GM18873 (cell line): ENCODE measurements at regions not wholly inside any gene's neighbourhood (a gene's known extent, or its start where the extent isn't known, plus 50 kb on each side); places are given as distances from the start of the nearest gene placed in this dataset.
"Not testable (repeated sequence)": the region's sequence is repeated elsewhere in the genome, so short reads cannot be mapped to it uniquely, and the experiment has no call there.

ENCODE experiments used
- ATAC-seq: cut with Tn5 transposase; IDR thresholded peaks from one replicate; pipeline ENCODE4 v1.9.1; 2021; ENCODE audit warnings: mild to moderate bottlenecking, moderate library complexity, moderate number of reproducible peaks; ENCODE audit not compliant: unreplicated experiment, low FRiP score

DNA sequence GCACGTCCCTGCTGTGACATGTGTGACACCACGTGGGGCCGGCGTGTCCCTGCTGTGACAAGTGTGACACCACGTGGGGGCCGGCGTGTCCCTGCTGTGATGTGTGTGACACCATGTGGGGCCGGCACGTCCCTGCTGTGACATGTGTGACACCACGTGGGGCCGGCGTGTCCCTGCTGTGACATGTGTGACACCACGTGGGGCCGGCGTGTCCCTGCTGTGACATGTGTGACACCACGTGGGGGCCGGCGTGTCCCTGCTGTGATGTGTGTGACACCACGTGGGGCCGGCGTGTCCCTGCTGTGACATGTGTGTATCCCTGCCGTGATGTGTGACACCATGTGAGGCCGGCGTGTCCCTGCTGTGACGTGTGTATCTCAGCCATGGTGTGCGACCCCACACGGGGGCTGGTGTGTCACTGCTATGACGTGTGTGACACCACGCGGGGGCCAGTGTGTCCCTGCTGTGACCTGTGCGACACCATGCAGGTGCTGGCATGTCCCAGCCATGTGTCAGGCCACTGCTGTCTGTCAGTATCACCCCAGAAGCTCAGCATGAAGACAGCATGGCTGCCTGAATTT, 401.7 kb downstream of the SMOC2 start:
- ATAC-seq, result not testable (repeated sequence)

DNA sequence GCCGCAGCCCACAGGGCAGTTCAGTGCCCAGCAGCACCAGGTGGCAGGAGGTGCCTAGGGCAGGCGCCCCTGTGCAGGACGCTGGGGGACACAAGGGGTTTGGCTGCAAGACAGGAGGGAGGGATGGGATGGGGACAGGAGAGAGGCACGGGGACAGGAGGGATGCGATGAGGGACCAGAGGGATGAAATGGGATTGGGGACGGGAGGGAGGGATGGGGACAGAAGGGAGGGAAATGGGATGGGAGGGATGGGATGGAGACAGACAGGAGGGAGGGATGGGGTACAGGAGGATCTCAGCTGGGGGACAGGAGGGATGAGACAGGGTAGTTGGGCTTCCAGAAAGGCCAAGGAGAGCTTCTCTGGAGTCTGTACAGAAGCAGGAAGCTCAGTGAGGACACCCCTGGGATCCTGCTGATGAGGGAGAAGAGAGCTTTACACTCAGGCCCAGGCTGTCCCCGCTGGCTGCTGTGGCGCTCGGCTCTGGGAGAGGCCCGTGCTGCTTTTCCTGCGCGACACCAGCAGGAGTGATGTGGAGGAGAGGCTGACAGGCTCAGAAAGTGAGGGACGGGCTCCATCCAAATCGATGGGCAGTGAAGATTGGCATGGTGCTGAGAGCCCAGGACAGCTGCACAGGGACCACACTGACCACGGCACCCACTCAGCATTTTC, 400.8 kb downstream of the SMOC2 start:
- no peak for ATAC-seq

- ATAC-seq, result not testable (repeated sequence)
These were observed 399.9 kb downstream of the SMOC2 start for GRCh38 chr6:168840932-168841331.

- ATAC-seq, result not testable (repeated sequence)
These were observed 399.3 kb downstream of the SMOC2 start for GRCh38 chr6:168840299-168840698.

DNA sequence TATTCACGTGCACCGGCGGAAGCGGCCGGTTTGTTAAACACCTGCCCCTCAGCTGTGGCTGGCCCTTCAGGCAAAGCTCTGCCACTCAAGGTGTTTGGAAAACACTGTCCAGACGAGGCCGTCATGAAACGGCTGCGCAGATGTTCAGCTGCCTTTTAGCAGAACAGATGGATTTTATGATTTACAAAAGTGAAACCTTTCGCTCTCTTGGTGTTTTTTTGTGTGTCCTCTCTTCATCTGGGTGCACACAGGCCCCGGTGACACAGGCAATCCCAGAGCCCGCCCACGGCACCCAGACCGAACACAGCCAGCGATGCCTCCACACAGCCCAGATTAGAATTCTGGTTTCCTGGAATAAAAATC, 397.0 kb downstream of the SMOC2 start:
- ATAC-seq, result no peak

GRCh38 chr6:168837254-168838036, 396.5 kb downstream of the SMOC2 start:
- ATAC-seq, result no peak

- no peak for ATAC-seq
These were observed 395.0 kb downstream of the SMOC2 start for GRCh38 chr6:168835991-168836390.

GRCh38 chr6:168834801-168835200, 393.8 kb downstream of the SMOC2 start:
- no peak for ATAC-seq

- no peak for ATAC-seq
These were observed 393.1 kb downstream of the SMOC2 start for GRCh38 chr6:168834042-168834587.

GRCh38 chr6:168828800-168829199, 387.8 kb downstream of the SMOC2 start:
- ATAC-seq, result no peak

DNA sequence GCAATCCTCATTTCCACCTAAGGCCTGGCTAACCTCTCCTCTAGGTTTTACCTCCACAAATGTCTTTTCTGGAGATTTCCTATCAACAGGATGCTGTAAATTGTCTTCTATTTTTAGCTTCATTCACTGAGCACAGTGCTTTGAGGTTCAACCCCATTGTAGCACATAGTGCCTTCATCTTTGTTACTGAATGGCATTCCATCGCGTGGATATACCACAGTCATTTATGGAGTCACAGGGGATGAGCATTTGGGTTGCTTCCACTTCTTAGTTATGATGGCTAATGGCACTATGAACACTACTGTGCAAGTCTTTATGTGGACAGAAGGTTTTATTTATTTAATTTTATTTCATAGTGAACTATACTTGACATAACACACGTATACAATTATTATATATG, 387.1 kb downstream of the SMOC2 start:
- ATAC-seq, result no peak

- no peak for ATAC-seq
These were observed 386.5 kb downstream of the SMOC2 start for GRCh38 chr6:168827586-168827871.

DNA sequence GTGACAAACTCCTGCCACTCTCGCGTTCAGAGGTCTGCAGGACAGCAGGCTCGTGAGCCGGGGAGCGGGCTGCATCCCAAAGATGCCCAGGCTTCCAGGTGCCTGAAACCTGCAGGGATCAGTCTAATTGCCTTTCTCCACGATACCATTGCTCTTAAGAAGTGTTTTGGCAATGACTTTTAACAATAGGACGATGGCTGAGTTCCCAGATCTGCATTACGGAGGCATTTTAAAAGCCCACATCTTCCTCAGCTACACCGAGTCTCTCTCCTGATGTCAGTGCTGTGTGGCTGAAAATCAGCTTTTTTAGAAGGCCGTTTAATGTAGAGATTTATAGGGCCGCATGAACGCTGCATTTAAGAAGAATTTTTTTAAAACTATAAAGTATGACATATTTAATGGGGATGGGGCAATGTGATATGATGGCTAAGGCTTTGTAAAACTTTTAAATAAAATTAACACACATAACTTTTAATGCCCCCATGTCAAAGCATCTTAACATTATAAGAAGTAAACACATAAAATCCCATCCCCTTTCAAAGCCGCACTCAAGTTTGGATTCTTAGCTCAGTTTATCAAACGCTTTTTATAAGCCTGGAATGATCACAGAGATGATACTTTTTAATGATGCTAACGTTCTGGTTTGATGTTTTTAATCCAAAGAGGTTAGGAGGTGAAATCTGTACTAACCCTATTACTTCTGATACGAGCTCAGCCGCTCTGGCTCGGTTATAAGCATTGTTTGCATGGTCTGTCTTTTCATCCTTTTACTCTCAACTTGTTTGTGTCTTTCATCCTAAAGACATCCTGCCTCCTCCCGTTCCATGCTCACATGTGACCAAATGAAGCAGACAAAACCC, 386.0 kb downstream of the SMOC2 start:
- no peak for ATAC-seq

- ATAC-seq, result no peak
These were observed 385.1 kb downstream of the SMOC2 start for GRCh38 chr6:168826078-168826390.

DNA sequence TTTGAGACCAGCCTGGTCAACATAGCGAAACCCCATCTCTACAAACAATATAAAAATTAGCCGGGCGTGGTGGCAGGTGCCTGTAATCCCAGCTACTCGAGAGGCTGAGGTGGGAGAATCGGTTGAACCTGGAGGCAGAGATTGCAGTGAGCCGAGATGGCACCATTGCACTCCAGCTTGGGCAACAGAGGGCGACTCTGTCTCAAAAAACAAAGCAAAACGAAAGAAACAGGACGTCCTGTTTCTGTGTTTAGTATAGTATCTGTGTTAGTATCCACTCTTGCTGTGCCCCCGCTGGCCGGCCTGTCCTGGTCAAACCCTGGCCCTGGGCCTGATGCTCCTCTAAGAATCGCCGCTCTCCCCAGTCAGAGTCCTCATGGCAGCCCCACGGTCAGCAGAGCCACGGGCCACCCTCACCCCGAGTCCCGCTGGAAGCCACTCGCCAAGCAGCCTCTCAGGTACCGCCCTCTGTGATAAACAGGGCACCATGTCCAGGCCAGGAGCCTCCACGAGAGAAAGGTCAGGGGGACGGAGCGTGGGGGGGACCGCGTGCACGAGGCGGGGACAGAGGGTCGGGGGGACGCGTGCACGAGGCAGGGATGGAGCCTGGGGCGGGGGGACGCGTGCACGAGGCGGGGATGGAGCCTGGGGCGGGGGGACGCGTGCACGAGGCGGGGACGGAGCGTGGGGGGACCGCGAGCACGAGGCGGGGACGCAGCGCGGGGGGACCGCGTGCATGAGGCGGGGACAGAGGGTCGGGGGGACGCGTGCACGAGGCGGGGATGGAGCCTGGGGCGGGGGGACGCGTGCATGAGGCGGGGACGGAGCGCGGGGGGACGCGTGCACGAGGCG, 384.5 kb downstream of the SMOC2 start:
- no peak for ATAC-seq

GRCh38 chr6:168823397-168824212, 382.6 kb downstream of the SMOC2 start:
- ATAC-seq, result no peak

DNA sequence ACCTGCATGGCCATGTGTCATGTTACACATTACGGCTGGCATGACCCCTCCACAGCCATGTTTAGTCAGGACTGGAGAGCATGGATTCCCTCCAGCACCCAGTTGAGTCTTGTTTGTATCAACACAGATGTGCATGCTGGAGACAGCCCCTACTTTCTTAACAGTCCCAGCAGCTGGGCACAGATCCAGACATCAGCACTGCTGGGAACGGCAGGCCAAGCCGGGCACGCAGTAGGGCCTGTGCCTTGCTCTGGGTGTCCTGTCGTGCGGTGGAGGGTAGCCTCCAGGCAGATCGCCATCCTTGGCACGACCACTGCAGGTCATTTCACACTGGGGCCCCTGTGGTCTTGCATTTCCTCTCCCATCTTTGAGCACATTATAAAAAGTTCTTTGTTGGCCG, 381.4 kb downstream of the SMOC2 start:
- ATAC-seq, result no peak

DNA sequence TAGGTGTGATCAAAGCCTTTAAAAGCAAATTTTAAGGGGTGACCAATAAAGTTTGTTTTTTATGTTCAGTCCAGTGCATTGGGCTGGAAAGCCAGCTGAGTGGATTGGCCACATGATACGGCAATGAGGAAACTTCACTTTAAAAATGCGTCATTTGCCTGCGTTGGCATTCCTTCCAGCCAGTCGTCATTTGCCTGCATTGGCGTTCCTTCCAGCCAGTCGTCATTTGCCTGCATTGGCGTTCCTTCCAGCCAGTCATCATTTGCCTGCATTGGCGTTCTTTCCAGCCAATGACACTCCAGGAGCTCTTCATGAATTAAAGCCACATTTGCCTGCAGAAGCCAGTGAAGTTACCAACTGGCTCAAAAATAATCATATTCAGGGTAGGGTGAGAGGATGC, 378.6 kb downstream of the SMOC2 start:
- ATAC-seq, result no peak

GRCh38 chr6:168817558-168818159, 376.7 kb downstream of the SMOC2 start:
- ATAC-seq, result no peak
